ENCODE measurements at regions not wholly inside any gene's neighbourhood (a gene's known extent, or its start where the extent isn't known, plus 50 kb on each side); places are given as distances from the start of the nearest gene placed in this dataset.

DNA sequence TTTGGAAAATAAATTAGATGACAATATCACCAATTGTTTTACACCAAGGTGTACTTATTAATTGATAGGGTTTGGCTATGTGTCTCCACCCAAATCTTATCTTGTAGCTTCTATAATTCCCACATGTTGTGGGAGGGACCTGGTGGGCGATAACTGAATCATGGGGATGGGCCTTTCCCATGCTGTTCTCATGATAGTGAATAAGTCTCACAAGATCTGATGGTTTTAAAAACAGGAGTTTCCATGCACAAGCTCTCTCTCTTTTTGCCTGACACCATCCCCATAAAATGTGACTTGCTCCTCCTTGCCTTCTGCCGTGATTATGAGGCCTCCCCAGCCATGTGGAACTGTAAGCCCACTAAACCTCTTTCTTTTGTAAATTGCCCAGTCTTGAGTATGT lies 131.0 kb upstream of the LMO4 start:
- Histone ChIP-seq H3K9ac (replicated peaks; ENCODE audit: extremely low read depth, insufficient read depth, low read length) (no peak overlapping the region), H3K27me3 (ENCODE audit: control insufficient read depth in 2 of 2, insufficient read depth in 2 of 2, low read length in 2 of 2) (peaks cover 0 to 4% of the 10 kb centered on the region in 2 experiments), H3K4me3 (replicated peaks in 1 of 3; ENCODE audit: insufficient read depth in 1 of 3, low read depth in 1 of 3, low read length in 3 of 3) (no peak overlapping the region), H3K79me2 (ENCODE audit: control insufficient read depth, insufficient read depth, low read length) (no peaks in the 10 kb centered on the region), H3K36me3 (ENCODE audit: control insufficient read depth in 2 of 2, extremely low read depth in 1 of 2, insufficient read depth in 2 of 2, low read length in 2 of 2) (no peaks in the 10 kb centered on the region), H3K9me3 (replicated peaks; ENCODE audit: control insufficient read depth, insufficient read depth, low read length) (no peaks in the 10 kb centered on the region), H3K9me1 (replicated peaks; ENCODE audit: control insufficient read depth, extremely low read depth, insufficient read depth, low read length) (no peaks in the 10 kb centered on the region), H4K20me1 (replicated peaks; ENCODE audit: control insufficient read depth, extremely low read depth, insufficient read depth, low read length) (no peaks in the 10 kb centered on the region), H3K4me2 (ENCODE audit: insufficient read depth, low read length) (no peak overlapping the region), H3K4me1 (ENCODE audit: control insufficient read depth, extremely low read depth, insufficient read depth, low read length) (no peaks in the 10 kb centered on the region), H2AFZ (ENCODE audit: low read depth, low read length) (no peak overlapping the region), H3K27ac (ENCODE audit: insufficient read depth, low read depth, low read length) (no peak overlapping the region)
- intact Hi-C loops (cut with micrococcal nuclease), result no loop called here
- dilution Hi-C loops (cut with MboI; ENCODE audit: extremely low pct_ligation_motif_present, low sequenced_read_pairs), result no loop called here
- ChIA-PET POLR2A (no interaction called here), CTCF (interaction anchor here (1.1 kb wide), 1 partner anchor 24 kb away, joined by 3 read pairs; no protein-coding TSS in a partner anchor)
- no peak for DNase-seq (ENCODE audit: low read depth, low spot score)
- TF ChIP-seq JUN (IDR thresholded peaks at IDR 0.05; ENCODE audit: borderline replicate concordance, insufficient read depth, insufficient read length, low read depth), result no peak
- TF ChIP-seq GATA2 (IDR thresholded peaks at IDR 0.05; ENCODE audit: insufficient read depth, insufficient read length, low read depth, low read length), result no peak
- TF ChIP-seq, protein P1, sequence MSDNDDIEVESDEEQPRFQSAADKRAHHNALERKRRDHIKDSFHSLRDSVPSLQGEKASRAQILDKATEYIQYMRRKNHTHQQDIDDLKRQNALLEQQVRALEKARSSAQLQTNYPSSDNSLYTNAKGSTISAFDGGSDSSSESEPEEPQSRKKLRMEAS (IDR thresholded peaks at IDR 0.05; ENCODE audit: insufficient read depth, insufficient read length), result no peak
- TF ChIP-seq POLR2AphosphoS5 (IDR thresholded peaks at IDR 0.05; ENCODE audit: insufficient read depth, low read depth, low read length), result no peak
- no peak for TF ChIP-seq FOS (IDR thresholded peaks at IDR 0.05; ENCODE audit: borderline replicate concordance, insufficient read depth, low read length)
- BruUV-seq (replicated peaks), result no TSS peak
- no peak for FAIRE-seq

- no peak overlapping the region for H3K27ac ChIP-seq (ENCODE audit: insufficient read depth, low read depth, low read length)
- no peak overlapping the region for H3K4me3 ChIP-seq (replicated peaks in 1 of 3; ENCODE audit: insufficient read depth in 1 of 3, low read depth in 1 of 3, low read length in 3 of 3)
- no peaks in the 10 kb centered on the region for H4K20me1 ChIP-seq (replicated peaks; ENCODE audit: control insufficient read depth, extremely low read depth, insufficient read depth, low read length)
- FAIRE-seq (no peak), DNase-seq (ENCODE audit: low read depth, low spot score) (no peak)
- no peaks in the 10 kb centered on the region for H3K4me1 ChIP-seq (ENCODE audit: control insufficient read depth, extremely low read depth, insufficient read depth, low read length)
- intact Hi-C loops (cut with micrococcal nuclease) (no loop called here), dilution Hi-C loops (cut with MboI; ENCODE audit: extremely low pct_ligation_motif_present, low sequenced_read_pairs) (no loop called here)
- no peaks in the 10 kb centered on the region for H3K9me1 ChIP-seq (replicated peaks; ENCODE audit: control insufficient read depth, extremely low read depth, insufficient read depth, low read length)
- ChIA-PET CTCF (interaction anchor here (1.0 to 1.8 kb wide), 3 partner anchors 12 to 91 kb away, joined by 3 to 6 read pairs (median 3); no protein-coding TSS in a partner anchor), POLR2A (no interaction called here)
- H3K4me2 ChIP-seq (ENCODE audit: insufficient read depth, low read length), result no peak overlapping the region
- no peaks in the 10 kb centered on the region for H3K36me3 ChIP-seq (ENCODE audit: control insufficient read depth in 2 of 2, extremely low read depth in 1 of 2, insufficient read depth in 2 of 2, low read length in 2 of 2)
- no peaks in the 10 kb centered on the region for H3K79me2 ChIP-seq (ENCODE audit: control insufficient read depth, insufficient read depth, low read length)
- BruUV-seq (replicated peaks), result no TSS peak
- TF ChIP-seq, protein P1 (IDR thresholded peaks at IDR 0.05; ENCODE audit: insufficient read depth, insufficient read length), result no peak
- TF ChIP-seq POLR2A (IDR thresholded peaks at IDR 0.05; ENCODE audit: low read depth, low read length), result no peak
- TF ChIP-seq EZH2 (IDR thresholded peaks at IDR 0.05; ENCODE audit: borderline replicate concordance, low read depth, low read length, severe bottlenecking), result no peak
- TF ChIP-seq MYC (IDR thresholded peaks at IDR 0.05; ENCODE audit: low read depth, low read length), result no peak
- no peak for TF ChIP-seq JUN (IDR thresholded peaks at IDR 0.05; ENCODE audit: borderline replicate concordance, insufficient read depth, insufficient read length, low read depth)
- TF ChIP-seq FOS (IDR thresholded peaks at IDR 0.05; ENCODE audit: borderline replicate concordance, insufficient read depth, low read length), result no peak
- TF ChIP-seq POLR2AphosphoS5 (IDR thresholded peaks at IDR 0.05; ENCODE audit: insufficient read depth, low read depth, low read length), result no peak
- TF ChIP-seq, protein P2, sequence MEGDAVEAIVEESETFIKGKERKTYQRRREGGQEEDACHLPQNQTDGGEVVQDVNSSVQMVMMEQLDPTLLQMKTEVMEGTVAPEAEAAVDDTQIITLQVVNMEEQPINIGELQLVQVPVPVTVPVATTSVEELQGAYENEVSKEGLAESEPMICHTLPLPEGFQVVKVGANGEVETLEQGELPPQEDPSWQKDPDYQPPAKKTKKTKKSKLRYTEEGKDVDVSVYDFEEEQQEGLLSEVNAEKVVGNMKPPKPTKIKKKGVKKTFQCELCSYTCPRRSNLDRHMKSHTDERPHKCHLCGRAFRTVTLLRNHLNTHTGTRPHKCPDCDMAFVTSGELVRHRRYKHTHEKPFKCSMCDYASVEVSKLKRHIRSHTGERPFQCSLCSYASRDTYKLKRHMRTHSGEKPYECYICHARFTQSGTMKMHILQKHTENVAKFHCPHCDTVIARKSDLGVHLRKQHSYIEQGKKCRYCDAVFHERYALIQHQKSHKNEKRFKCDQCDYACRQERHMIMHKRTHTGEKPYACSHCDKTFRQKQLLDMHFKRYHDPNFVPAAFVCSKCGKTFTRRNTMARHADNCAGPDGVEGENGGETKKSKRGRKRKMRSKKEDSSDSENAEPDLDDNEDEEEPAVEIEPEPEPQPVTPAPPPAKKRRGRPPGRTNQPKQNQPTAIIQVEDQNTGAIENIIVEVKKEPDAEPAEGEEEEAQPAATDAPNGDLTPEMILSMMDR (IDR thresholded peaks at IDR 0.05; ENCODE audit: extremely low read depth in 1 of 2, insufficient read depth in 1 of 2, low read depth in 1 of 2, low read length in 2 of 2), result no peak
- TF ChIP-seq GATA2 (IDR thresholded peaks at IDR 0.05; ENCODE audit: insufficient read depth, insufficient read length, low read depth, low read length), result no peak
- H2AFZ ChIP-seq (ENCODE audit: low read depth, low read length), result no peak overlapping the region
- H3K9ac ChIP-seq (replicated peaks; ENCODE audit: extremely low read depth, insufficient read depth, low read length), result no peak overlapping the region
- H3K27me3 ChIP-seq (ENCODE audit: control insufficient read depth in 2 of 2, insufficient read depth in 2 of 2, low read length in 2 of 2), result no peaks in the 10 kb centered on the region
- no peaks in the 10 kb centered on the region for H3K9me3 ChIP-seq (replicated peaks; ENCODE audit: control insufficient read depth, insufficient read depth, low read length)
Observed at GRCh38 chr1:87200875-87201638, 127.6 kb upstream of the LMO4 start.
